Gastrocnemius medialis (tissue), 4 donors: ENCODE measurements at regions not wholly inside any gene's neighbourhood (a gene's known extent, or its start where the extent isn't known, plus 50 kb on each side); places are given as distances from the start of the nearest gene placed in this dataset.

Experiments
- ATAC-seq, 2 donors: fragments of 150-250 bp; one replicate each; pipeline ENCODE4 v1.9.1; 2016
- DNase-seq, 2 donors: peaks; one replicate each; pipeline ENCODE4 v3.0.0-alpha.2; 2019
- H3K27ac ChIP-seq, 4 donors: fragments of 200-600 bp; sonication (generic); 1 replicate in 1 of 4; 2 replicates in 3 of 4; pipeline ENCODE4 v1.5.1; 2016 to 2018; ENCODE audit warnings: mild to moderate bottlenecking in 2 of 4, moderate library complexity in 1 of 4
- H3K27me3 ChIP-seq, 3 donors: fragments of 200-600 bp; sonication (generic) in 2 of 3; 1 replicate in 1 of 3; 2 replicates in 2 of 3; pipeline versions ENCODE4 v1.5.1 to v1.6.0; 2016 to 2019; ENCODE audit warnings: mild to moderate bottlenecking in 1 of 3, moderate library complexity in 1 of 3
- H3K36me3 ChIP-seq, 2 donors: fragments of 200-600 bp; sonication (generic) in 1 of 2; one replicate each; pipeline ENCODE4 v1.5.1; 2017 to 2018
- H3K4me1 ChIP-seq, 2 donors: fragments of 200-600 bp; sonication (generic) in 1 of 2; one replicate each; pipeline ENCODE4 v1.5.1; 2016 to 2017; ENCODE audit warnings: mild to moderate bottlenecking in 2 of 2
- H3K4me3 ChIP-seq, 4 donors: fragments of 200-600 bp; sonication (generic) in 3 of 4; 1 replicate in 1 of 4; 2 replicates in 3 of 4; pipeline ENCODE4 v1.5.1; 2016 to 2019; ENCODE audit warnings: mild to moderate bottlenecking in 2 of 4
- H3K9me3 ChIP-seq, 3 donors: fragments of 200-600 bp; sonication (generic) in 2 of 3; 1 replicate in 1 of 3; 2 replicates in 2 of 3; pipeline ENCODE4 v1.5.1; 2016 to 2019
- POLR2A ChIP-seq, 2 donors: fragments of 450-650 bp; IDR thresholded peaks; one replicate each; pipeline ENCODE4 v1.6.1; 2017; ENCODE audit warnings: antibody characterized with exemption in 2 of 2, mild to moderate bottlenecking in 2 of 2, moderate library complexity in 2 of 2
- in situ Hi-C, 4 donors: fragments of 200-750 bp; cut with MboI; loops; one replicate each; pipeline versions ENCODE4 v1.15.0 to v1.8.0; 2017; ENCODE audit warnings: low sequenced_read_pairs in 4 of 4
- intact Hi-C: fragments of 100-400 bp; cut with DNase I; formaldehyde crosslinking; loops from one replicate; pipeline ENCODE4 v1.15.1; 2023; ENCODE audit warnings: low total_unique reads
- TF ChIP-seq, protein P1 (sequence below), 5 experiments: fragments of 450-650 bp in 3 of 5; fragments of 200-600 bp in 2 of 5; sonication (generic) in 2 of 5; IDR thresholded peaks in 4 of 5; conservative IDR thresholded peaks in 1 of 5; 1 replicate in 4 of 5; 2 replicates in 1 of 5; pipeline ENCODE4 v1.5.1; 2016 to 2019; ENCODE audit warnings: antibody characterized with exemption in 5 of 5, mild to moderate bottlenecking in 3 of 5, moderate library complexity in 3 of 5

GRCh38 chrX:97806238-97806637 is 922.5 kb downstream of the RPA4 start:
- Histone ChIP-seq H3K9me3 (no peaks in the 10 kb centered on the region), H3K4me1 (no peaks in the 10 kb centered on the region), H3K27me3 (no peaks in the 10 kb centered on the region), H3K27ac (no peak overlapping the region), H3K4me3 (no peak overlapping the region), H3K36me3 (no peaks in the 10 kb centered on the region)
- no peak for DNase-seq
- TF ChIP-seq, protein P1, sequence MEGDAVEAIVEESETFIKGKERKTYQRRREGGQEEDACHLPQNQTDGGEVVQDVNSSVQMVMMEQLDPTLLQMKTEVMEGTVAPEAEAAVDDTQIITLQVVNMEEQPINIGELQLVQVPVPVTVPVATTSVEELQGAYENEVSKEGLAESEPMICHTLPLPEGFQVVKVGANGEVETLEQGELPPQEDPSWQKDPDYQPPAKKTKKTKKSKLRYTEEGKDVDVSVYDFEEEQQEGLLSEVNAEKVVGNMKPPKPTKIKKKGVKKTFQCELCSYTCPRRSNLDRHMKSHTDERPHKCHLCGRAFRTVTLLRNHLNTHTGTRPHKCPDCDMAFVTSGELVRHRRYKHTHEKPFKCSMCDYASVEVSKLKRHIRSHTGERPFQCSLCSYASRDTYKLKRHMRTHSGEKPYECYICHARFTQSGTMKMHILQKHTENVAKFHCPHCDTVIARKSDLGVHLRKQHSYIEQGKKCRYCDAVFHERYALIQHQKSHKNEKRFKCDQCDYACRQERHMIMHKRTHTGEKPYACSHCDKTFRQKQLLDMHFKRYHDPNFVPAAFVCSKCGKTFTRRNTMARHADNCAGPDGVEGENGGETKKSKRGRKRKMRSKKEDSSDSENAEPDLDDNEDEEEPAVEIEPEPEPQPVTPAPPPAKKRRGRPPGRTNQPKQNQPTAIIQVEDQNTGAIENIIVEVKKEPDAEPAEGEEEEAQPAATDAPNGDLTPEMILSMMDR (IDR thresholded peaks at IDR 0.05 in 4 of 5, conservative IDR thresholded peaks at IDR 0.05 in 1 of 5), result no peak
- no peak for TF ChIP-seq POLR2A (IDR thresholded peaks at IDR 0.05)
- in situ Hi-C loops, result no loop called here
- no peak for ATAC-seq
- intact Hi-C loops, result no loop called here

DNA sequence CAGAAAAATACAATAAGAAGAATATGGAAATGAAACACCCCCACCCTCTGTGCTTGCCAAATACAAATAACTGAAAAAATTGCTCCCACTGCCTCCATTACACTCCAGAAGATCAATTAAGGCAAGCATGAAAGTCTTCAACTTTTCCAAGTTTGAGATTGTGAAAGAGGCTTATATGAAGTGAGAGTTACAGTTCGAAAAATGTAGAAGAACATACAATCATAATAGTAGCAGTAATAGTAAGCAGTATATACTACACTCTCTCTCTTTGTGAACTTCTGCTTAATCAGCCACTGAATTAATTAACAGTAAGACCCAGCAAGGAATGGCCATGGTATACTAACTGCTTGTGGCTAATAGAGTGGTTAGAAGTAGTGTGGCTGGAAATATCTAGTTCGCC is 923.2 kb downstream of the RPA4 start:
- TF ChIP-seq POLR2A (IDR thresholded peaks at IDR 0.05), result no peak
- TF ChIP-seq, protein P1 (IDR thresholded peaks at IDR 0.05 in 4 of 5, conservative IDR thresholded peaks at IDR 0.05 in 1 of 5), result no peak

DNA sequence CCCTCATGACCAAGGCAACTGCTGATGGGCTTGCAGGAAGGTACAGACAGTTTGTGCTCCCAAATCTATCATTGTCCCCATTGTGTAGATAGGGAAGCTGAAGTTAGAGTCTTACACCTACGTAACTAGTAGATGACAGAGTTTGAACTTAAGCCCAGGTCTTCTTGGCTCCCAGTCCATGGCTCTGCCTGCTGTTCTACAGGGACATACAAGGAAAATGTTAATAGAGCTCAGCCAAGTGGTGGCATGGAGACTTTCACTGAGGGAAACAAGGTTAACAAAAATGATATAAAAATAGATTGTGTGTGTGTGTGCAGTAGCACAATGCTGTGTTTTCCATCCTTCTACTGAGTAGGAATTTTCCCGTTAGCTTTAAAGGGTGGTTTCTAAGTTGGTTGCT is 936.5 kb downstream of the RPA4 start:
- peaks cover 0 to 3% (median 0%) of the 10 kb centered on the region in 3 donors for H3K27me3 ChIP-seq
- no peaks in the 10 kb centered on the region for H3K36me3 ChIP-seq
- in situ Hi-C loops, result no loop called here
- intact Hi-C loops, result no loop called here
- H3K27ac ChIP-seq, result no peak overlapping the region
- H3K9me3 ChIP-seq, result no peaks in the 10 kb centered on the region
- no peak overlapping the region for H3K4me3 ChIP-seq
- TF ChIP-seq, protein P1 (IDR thresholded peaks at IDR 0.05 in 4 of 5, conservative IDR thresholded peaks at IDR 0.05 in 1 of 5), result no peak
- no peak for TF ChIP-seq POLR2A (IDR thresholded peaks at IDR 0.05)
- ATAC-seq (no peak), DNase-seq (no peak)
- no peaks in the 10 kb centered on the region for H3K4me1 ChIP-seq

More for the DNA sequence above, 923.2 kb downstream of the RPA4 start:
- H3K9me3 ChIP-seq, result no peaks in the 10 kb centered on the region
- intact Hi-C loops, result no loop called here
- H3K36me3 ChIP-seq, result no peaks in the 10 kb centered on the region
- H3K27me3 ChIP-seq, result no peaks in the 10 kb centered on the region
- H3K4me3 ChIP-seq, result no peak overlapping the region
- ATAC-seq (no peak), DNase-seq (no peak)
- H3K4me1 ChIP-seq, result no peaks in the 10 kb centered on the region
- in situ Hi-C loops, result no loop called here
- no peak overlapping the region for H3K27ac ChIP-seq

DNA sequence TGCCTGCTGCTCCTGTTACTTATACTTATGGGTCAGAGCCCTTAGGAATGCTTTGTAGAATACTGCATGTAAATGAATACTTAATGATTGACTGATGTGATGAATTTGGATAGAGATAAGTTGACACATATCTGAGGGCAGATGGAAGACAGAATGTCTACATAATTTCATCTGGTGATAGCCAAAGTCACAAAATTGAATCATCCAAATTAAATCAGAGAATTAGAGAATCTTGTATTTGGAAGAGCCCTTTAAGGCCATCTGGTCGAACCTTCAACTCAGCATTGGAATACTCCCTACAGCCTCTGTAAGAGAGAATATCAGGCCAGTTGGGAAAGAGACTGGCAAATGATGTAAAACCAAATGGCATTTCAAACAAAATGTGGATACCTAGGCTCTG is 944.8 kb downstream of the RPA4 start:
- Histone ChIP-seq H3K4me1 (no peaks in the 10 kb centered on the region), H3K4me3 (no peak overlapping the region), H3K9me3 (no peaks in the 10 kb centered on the region), H3K36me3 (no peaks in the 10 kb centered on the region), H3K27ac (no peak overlapping the region), H3K27me3 (peaks cover 0 to 9% (median 0%) of the 10 kb centered on the region in 3 donors)
- ATAC-seq (no peak), DNase-seq (no peak)
- TF ChIP-seq, protein P1 (IDR thresholded peaks at IDR 0.05 in 4 of 5, conservative IDR thresholded peaks at IDR 0.05 in 1 of 5), result no peak
- TF ChIP-seq POLR2A (IDR thresholded peaks at IDR 0.05), result no peak
- intact Hi-C loops (no loop called here), in situ Hi-C loops (no loop called here)

- Histone ChIP-seq H3K4me3 (no peak overlapping the region), H3K36me3 (no peaks in the 10 kb centered on the region), H3K27me3 (no peaks in the 10 kb centered on the region), H3K9me3 (no peaks in the 10 kb centered on the region), H3K4me1 (no peaks in the 10 kb centered on the region), H3K27ac (no peak overlapping the region)
- intact Hi-C loops (no loop called here), in situ Hi-C loops (no loop called here)
- TF ChIP-seq, protein P1 (IDR thresholded peaks at IDR 0.05 in 4 of 5, conservative IDR thresholded peaks at IDR 0.05 in 1 of 5), result no peak
- TF ChIP-seq POLR2A (IDR thresholded peaks at IDR 0.05), result no peak
- DNase-seq (no peak), ATAC-seq (no peak)
Observed at GRCh38 chrX:97835969-97836368, 952.3 kb downstream of the RPA4 start.
